T-helper 17 cell (primary cell): ENCODE measurements at regions not wholly inside any gene's neighbourhood (a gene's known extent, or its start where the extent isn't known, plus 50 kb on each side); places are given as distances from the start of the nearest gene placed in this dataset.
"Not testable (repeated sequence)": the region's sequence is repeated elsewhere in the genome, so short reads cannot be mapped to it uniquely, and the experiment has no call there.

Experiments used
- ATAC-seq: fragments of 150-1000 bp; cut with Tn5 transposase; 2 replicates; pipeline ENCODE4 v1.10.0; 2021; ENCODE audit warnings: mild to moderate bottlenecking, moderate library complexity
- DNase-seq, 3 donors: peaks; one replicate each; pipeline versions ENCODE4 v3.0.0 to v3.0.0-alpha.2; 2020 to 2021
- H3K9me3 ChIP-seq: one replicate; pipeline ENCODE4 v1.7.0; 2013; ENCODE audit warnings: low read length, mild to moderate bottlenecking; ENCODE audit not compliant: control insufficient read depth, poor library complexity, severe bottlenecking
- H3K27ac Mint-ChIP-seq: one replicate; pipeline ENCODE4 v1.8.0; 2022; ENCODE audit warnings: mild to moderate bottlenecking, moderate library complexity, mixed read lengths
- H3K27me3 Mint-ChIP-seq: one replicate; pipeline ENCODE4 v1.8.0; 2022; ENCODE audit warnings: mixed read lengths
- H3K36me3 Mint-ChIP-seq: one replicate; pipeline ENCODE4 v1.8.0; 2022; ENCODE audit warnings: low read depth, mixed read lengths
- H3K4me1 Mint-ChIP-seq: one replicate; pipeline ENCODE4 v1.8.0; 2022; ENCODE audit warnings: mild to moderate bottlenecking, mixed read lengths
- H3K4me3 Mint-ChIP-seq: one replicate; pipeline ENCODE4 v1.8.0; 2022; ENCODE audit warnings: mild to moderate bottlenecking, moderate library complexity, mixed read lengths

- H3K4me1 Mint-ChIP-seq, result peaks cover 18% of the 10 kb centered on the region
- not testable (repeated sequence) for H3K4me3 Mint-ChIP-seq, H3K36me3 Mint-ChIP-seq, H3K9me3 ChIP-seq, H3K27me3 Mint-ChIP-seq, ATAC-seq, DNase-seq
- H3K27ac Mint-ChIP-seq, result peak overlapping the region; percentile 97
Measured at GRCh38 chr1:192517716-192518355, 57.7 kb upstream of the RGS1 start.

- DNase-seq (no peak), ATAC-seq (no peak)
- no peaks in the 10 kb centered on the region for H3K9me3 ChIP-seq
- Mint-ChIP-seq H3K4me1 (peaks cover 14% of the 10 kb centered on the region), H3K27ac (peak overlapping the region; percentile 97), H3K36me3 (no peaks in the 10 kb centered on the region), H3K27me3 (no peaks in the 10 kb centered on the region), H3K4me3 (no peak overlapping the region)
Measured at GRCh38 chr1:192518700-192519099, 56.9 kb upstream of the RGS1 start.

GRCh38 chr1:192521734-192522133 is 53.8 kb upstream of the RGS1 start:
- H3K4me3 Mint-ChIP-seq, result no peak overlapping the region
- H3K27ac Mint-ChIP-seq, result no peak overlapping the region
- H3K36me3 Mint-ChIP-seq, result peaks cover 2% of the 10 kb centered on the region
- H3K27me3 Mint-ChIP-seq, result no peaks in the 10 kb centered on the region
- no peak for ATAC-seq
- H3K9me3 ChIP-seq, result no peaks in the 10 kb centered on the region
- peaks cover 11% of the 10 kb centered on the region for H3K4me1 Mint-ChIP-seq
- no peak for DNase-seq

- ATAC-seq (no peak), DNase-seq (no peak)
- Mint-ChIP-seq H3K27me3 (no peaks in the 10 kb centered on the region), H3K36me3 (peaks cover 2% of the 10 kb centered on the region), H3K4me3 (no peak overlapping the region), H3K27ac (peak overlapping the region; percentile 34), H3K4me1 (peaks cover 5% of the 10 kb centered on the region)
- H3K9me3 ChIP-seq, result no peaks in the 10 kb centered on the region
Measured at GRCh38 chr1:192522673-192523072, 52.9 kb upstream of the RGS1 start.

GRCh38 chr1:192524223-192524622 is 51.4 kb upstream of the RGS1 start:
- DNase-seq (no peak), ATAC-seq (no peak)
- peaks cover 6% of the 10 kb centered on the region for H3K4me1 Mint-ChIP-seq
- no peaks in the 10 kb centered on the region for H3K27me3 Mint-ChIP-seq
- H3K9me3 ChIP-seq, result no peaks in the 10 kb centered on the region
- H3K4me3 Mint-ChIP-seq, result no peak overlapping the region
- no peak overlapping the region for H3K27ac Mint-ChIP-seq
- peaks cover 2% of the 10 kb centered on the region for H3K36me3 Mint-ChIP-seq
